SK-N-SH (cell line): ENCODE measurements at regions not wholly inside any gene's neighbourhood (a gene's known extent, or its start where the extent isn't known, plus 50 kb on each side); places are given as distances from the start of the nearest gene placed in this dataset.

Experiments used
- CTCF ChIP-seq: fragments of 200-600 bp; sonication (generic); IDR thresholded peaks from 2 replicates; pipeline ENCODE4 v1.6.1; 2017; ENCODE audit warnings: antibody characterized with exemption, mild to moderate bottlenecking, moderate library complexity
- EP300 ChIP-seq, 2 experiments: IDR thresholded peaks; 2 replicates each; pipeline versions ENCODE4 v1.4.0 to v1.6.1; 2012; ENCODE audit warnings: borderline replicate concordance in 1 of 2, low read depth in 1 of 2, low read length in 1 of 2
- MAX ChIP-seq: IDR thresholded peaks from 2 replicates; pipeline ENCODE4 v1.4.0; 2012; ENCODE audit warnings: low read depth
- MEF2A ChIP-seq: IDR thresholded peaks from 2 replicates; pipeline ENCODE4 v1.4.0; 2012; ENCODE audit warnings: low read depth, borderline replicate concordance
- POLR2AphosphoS5 ChIP-seq: IDR thresholded peaks from 2 replicates; pipeline ENCODE4 v1.6.1; 2012; ENCODE audit warnings: low read depth, low read length
- REST ChIP-seq: IDR thresholded peaks from 2 replicates; pipeline ENCODE4 v1.6.1; 2012; ENCODE audit warnings: mild to moderate bottlenecking, low read depth, low read length, moderate library complexity
- SIN3A ChIP-seq: IDR thresholded peaks from 2 replicates; pipeline ENCODE4 v1.6.1; 2012; ENCODE audit warnings: low read depth, mild to moderate bottlenecking, low read length, moderate library complexity, borderline replicate concordance
- USF1 ChIP-seq: IDR thresholded peaks from 2 replicates; pipeline ENCODE4 v1.4.0; 2012; ENCODE audit warnings: low read depth, borderline replicate concordance
- YY1 ChIP-seq: IDR thresholded peaks from 2 replicates; pipeline ENCODE4 v1.4.0; 2012; ENCODE audit warnings: low read depth, mild to moderate bottlenecking

- TF ChIP-seq EP300 (IDR thresholded peaks at IDR 0.05; ENCODE audit: borderline replicate concordance in 1 of 2, low read depth in 1 of 2, low read length in 1 of 2) = no peak
- TF ChIP-seq CTCF = no peak
- no peak for TF ChIP-seq SIN3A
- TF ChIP-seq MAX = no peak
- TF ChIP-seq YY1 = no peak
- no peak for TF ChIP-seq POLR2AphosphoS5
- TF ChIP-seq REST = no peak
- TF ChIP-seq USF1 = no peak
- TF ChIP-seq MEF2A = no peak
Observed at GRCh38 chr17:77437747-77438146, 297.0 kb downstream of the SEC14L1 start.
